IMR-90 (cell line): ENCODE measurements at regions not wholly inside any gene's neighbourhood (a gene's known extent, or its start where the extent isn't known, plus 50 kb on each side); places are given as distances from the start of the nearest gene placed in this dataset.

Source experiments
- ATAC-seq: fragments of 200-7000 bp; cut with Tn5 transposase; 2 replicates; pipeline ENCODE4 v1.9.1; 2020; ENCODE audit warnings: low read depth, mild to moderate bottlenecking, moderate library complexity
- BruUV-seq: library from RNA; stranded (reverse); fragments of 400-500 nt; replicated peaks from 2 replicates; lab custom pipeline; 2021; lab: Mats Ljungman, UMichigan
- CTCF ChIA-PET: fragments of 300-600 bp; formaldehyde crosslinking; extraction: SDS; loops from one replicate; lab custom pipeline; 2021; ENCODE audit warnings: antibody characterized with exemption; lab: Yijun Ruan, JAX
- POLR2A ChIA-PET: fragments of 300-600 bp; sonication (Branson Sonifier 250); formaldehyde crosslinking; loops from one replicate; lab custom pipeline; 2022; ENCODE audit warnings: antibody characterized with exemption; ENCODE audit not compliant: unreplicated experiment; lab: Charles Lee
- DNase-seq: peaks from one replicate; pipeline ENCODE4 v3.0.0; 2013
- H2AFZ ChIP-seq: replicated peaks from 2 replicates; pipeline ENCODE3; 2013; ENCODE audit warnings: low read length, mild to moderate bottlenecking; ENCODE audit not compliant: poor library complexity
- H2AK5ac ChIP-seq: 2 replicates; pipeline ENCODE4 v1.6.1; 2013; ENCODE audit warnings: low read depth, low read length, inconsistent platforms
- H2AK9ac ChIP-seq: replicated peaks from 2 replicates; pipeline ENCODE3; 2013; ENCODE audit warnings: mild to moderate bottlenecking, low read depth, low read length, moderate library complexity; ENCODE audit not compliant: poor library complexity
- H2BK120ac ChIP-seq: 2 replicates; pipeline ENCODE4 v1.6.1; 2013; ENCODE audit warnings: low read depth, low read length, inconsistent platforms
- H2BK15ac ChIP-seq: 3 replicates; pipeline ENCODE4 v1.6.1; 2013; ENCODE audit warnings: low read depth, low read length, inconsistent platforms
- H2BK20ac ChIP-seq: 2 replicates; pipeline ENCODE4 v1.6.1; 2013; ENCODE audit warnings: low read depth, mild to moderate bottlenecking, inconsistent platforms, low read length, moderate library complexity
- H2BK5ac ChIP-seq: 2 replicates; pipeline ENCODE4 v1.6.1; 2013; ENCODE audit warnings: mild to moderate bottlenecking, low read depth, low read length, inconsistent platforms; ENCODE audit not compliant: poor library complexity, severe bottlenecking
- H3K14ac ChIP-seq: replicated peaks from 2 replicates; pipeline ENCODE4 v1.6.1; 2013; ENCODE audit warnings: low read depth, low read length, inconsistent platforms
- H3K18ac ChIP-seq: 2 replicates; pipeline ENCODE4 v1.6.1; 2013; ENCODE audit warnings: low read depth, low read length, control low read depth
- H3K23ac ChIP-seq: 2 replicates; pipeline ENCODE4 v1.6.1; 2013; ENCODE audit warnings: low read depth, low read length, inconsistent platforms
- H3K27ac ChIP-seq: 2 replicates; pipeline ENCODE4 v1.5.1; 2013; ENCODE audit warnings: mild to moderate bottlenecking, control low read depth, low read length; ENCODE audit not compliant: insufficient read depth
- H3K27me3 ChIP-seq: 2 replicates; pipeline ENCODE4 v1.6.1; 2013; ENCODE audit warnings: low read length; ENCODE audit not compliant: control insufficient read depth, insufficient read depth
- H3K36me3 ChIP-seq: 2 replicates; pipeline ENCODE4 v1.6.1; 2013; ENCODE audit warnings: low read length, mixed read lengths; ENCODE audit not compliant: control insufficient read depth, insufficient read depth
- H3K4ac ChIP-seq: 2 replicates; pipeline ENCODE4 v1.6.1; 2013; ENCODE audit warnings: low read depth, low read length, inconsistent platforms
- H3K4me1 ChIP-seq: 2 replicates; pipeline ENCODE4 v1.6.1; 2013; ENCODE audit warnings: low read length, mixed read lengths; ENCODE audit not compliant: control insufficient read depth, insufficient read depth
- H3K4me2 ChIP-seq: 2 replicates; pipeline ENCODE4 v1.6.1; 2013; ENCODE audit warnings: low read depth, mild to moderate bottlenecking, control low read depth, low read length, moderate library complexity
- H3K4me3 ChIP-seq: 2 replicates; pipeline ENCODE4 v1.5.1; 2013; ENCODE audit warnings: low read depth, mild to moderate bottlenecking, control low read depth, low read length, moderate library complexity; ENCODE audit not compliant: insufficient read depth
- H3K56ac ChIP-seq: 2 replicates; pipeline ENCODE4 v1.6.1; 2013; ENCODE audit warnings: low read length, inconsistent platforms; ENCODE audit not compliant: insufficient read depth; ENCODE audit errors: extremely low read depth
- H3K79me1 ChIP-seq, 2 experiments: 2 replicates each; pipeline ENCODE4 v1.6.1; 2013; ENCODE audit warnings: low read length in 2 of 2, inconsistent platforms in 1 of 2, low read depth in 1 of 2
- H3K9ac ChIP-seq: 2 replicates; pipeline ENCODE4 v1.6.1; 2013; ENCODE audit warnings: low read depth, low read length, control low read depth
- H3K9me1 ChIP-seq: 2 replicates; pipeline ENCODE4 v1.6.1; 2013; ENCODE audit warnings: low read length, inconsistent platforms; ENCODE audit not compliant: insufficient read depth
- H3K9me3 ChIP-seq: 2 replicates; pipeline ENCODE4 v1.6.1; 2013; ENCODE audit warnings: low read length; ENCODE audit not compliant: control insufficient read depth, insufficient read depth
- H4K20me1 ChIP-seq: 2 replicates; pipeline ENCODE4 v1.6.1; 2013; ENCODE audit warnings: low read length, inconsistent platforms; ENCODE audit not compliant: insufficient read depth
- H4K5ac ChIP-seq: 2 replicates; pipeline ENCODE4 v1.6.1; 2013; ENCODE audit warnings: mild to moderate bottlenecking, low read depth, low read length, control low read depth
- H4K8ac ChIP-seq, 2 experiments: 2 replicates each; pipeline ENCODE4 v1.6.1; 2013; ENCODE audit warnings: low read depth in 2 of 2, low read length in 2 of 2, control low read depth in 1 of 2, inconsistent platforms in 1 of 2
- H4K91ac ChIP-seq: 2 replicates; pipeline ENCODE4 v1.6.1; 2013; ENCODE audit warnings: low read depth, low read length, inconsistent platforms; ENCODE audit not compliant: insufficient read depth
- BHLHE40 ChIP-seq: fragments of 150-350 bp; IDR thresholded peaks from 2 replicates; pipeline ENCODE4 v1.6.1; 2016; ENCODE audit warnings: mild to moderate bottlenecking, low read depth, low read length
- CHD1 ChIP-seq: IDR thresholded peaks from 2 replicates; pipeline ENCODE4 v1.6.1; 2012; ENCODE audit warnings: low read depth, low read length, improper control_type of control experiment
- MAZ ChIP-seq: IDR thresholded peaks from 2 replicates; pipeline ENCODE4 v1.6.1; 2012; ENCODE audit warnings: low read depth, mild to moderate bottlenecking, low read length, improper control_type of control experiment, moderate library complexity, borderline replicate concordance
- RCOR1 ChIP-seq: IDR thresholded peaks from 2 replicates; pipeline ENCODE4 v1.6.1; 2012; ENCODE audit warnings: mild to moderate bottlenecking, low read length, improper control_type of control experiment; ENCODE audit not compliant: insufficient replicate concordance
- USF2 ChIP-seq: fragments of 150-350 bp; IDR thresholded peaks from 2 replicates; pipeline ENCODE4 v1.6.1; 2017; ENCODE audit warnings: mild to moderate bottlenecking, antibody characterized with exemption, low read length, low read depth
- WGBS, 2 experiments: methylation state at CpG; one replicate each; pipeline versions ENCODE4 v1.1.5 to v1.1.7; 2013; ENCODE audit warnings: missing lambda C conversion rate in 2 of 2; ENCODE audit not compliant: insufficient read length in 1 of 2; ENCODE audit errors: extremely low coverage in 2 of 2; 5-methylcytosine and 5-hydroxymethylcytosine counted together
- dilution Hi-C: fragments of 300-500 bp; cut with HindIII; formaldehyde crosslinking; loops from one replicate; pipeline ENCODE4 v1.14.3; 2018; ENCODE audit warnings: low sequenced_read_pairs; ENCODE audit not compliant: unreplicated experiment
- in situ Hi-C: fragments of 300-500 bp; cut with MboI; formaldehyde crosslinking; loops from 3 replicates; pipeline ENCODE4 v1.14.3; 2019; ENCODE audit warnings: low sequenced_read_pairs, inconsistent platforms, mixed read lengths
- intact Hi-C: fragments of 100-400 bp; cut with micrococcal nuclease; formaldehyde crosslinking; loops from 2 replicates; pipeline ENCODE4 v1.10.0; 2022

- H3K4me1 ChIP-seq, result no peaks in the 10 kb centered on the region
- no peak overlapping the region for H3K14ac ChIP-seq
- DNase-seq (peak; percentile 14), ATAC-seq (no peak; the same call in 1 of the 2 replicates)
- H3K18ac ChIP-seq, result no peak overlapping the region
- no peak overlapping the region for H3K9ac ChIP-seq
- dilution Hi-C loops (no loop called here), intact Hi-C loops (no loop called here), in situ Hi-C loops (no loop called here)
- H3K27ac ChIP-seq, result no peak overlapping the region
- H4K5ac ChIP-seq, result no peak overlapping the region
- no peak overlapping the region for H3K4me3 ChIP-seq
- no peak overlapping the region for H2BK20ac ChIP-seq
- no peak overlapping the region for H3K23ac ChIP-seq
- no peak overlapping the region for H3K56ac ChIP-seq
- H3K79me1 ChIP-seq, result no peaks in the 10 kb centered on the region
- no peak overlapping the region for H2AK5ac ChIP-seq
- POLR2A ChIA-PET, result no interaction called here
- H4K20me1 ChIP-seq, result no peaks in the 10 kb centered on the region
- H4K8ac ChIP-seq, result no peak overlapping the region
- no peak overlapping the region for H3K4ac ChIP-seq
- TF ChIP-seq BHLHE40, result no peak
- no peak for TF ChIP-seq RCOR1
- no peak for TF ChIP-seq USF2
- TF ChIP-seq CHD1, result no peak
- TF ChIP-seq MAZ, result no peak
- H3K9me1 ChIP-seq, result no peaks in the 10 kb centered on the region
- H3K36me3 ChIP-seq, result no peaks in the 10 kb centered on the region
- no TSS peak for BruUV-seq
- no peak overlapping the region for H2BK15ac ChIP-seq
- no peaks in the 10 kb centered on the region for H3K9me3 ChIP-seq
- H4K91ac ChIP-seq, result no peak overlapping the region
- 52% methylated on average over 6 of the region's 9 CpGs; no CpG with 5 or more reads in 1 of the 2 experiments for WGBS, 2 experiments
- H2AFZ ChIP-seq, result no peak overlapping the region
- H3K4me2 ChIP-seq, result no peak overlapping the region
- no peak overlapping the region for H2BK120ac ChIP-seq
- H2BK5ac ChIP-seq, result no peak overlapping the region
- no peak overlapping the region for H2AK9ac ChIP-seq
- H3K27me3 ChIP-seq, result no peaks in the 10 kb centered on the region; the same call in 1 of the 2 replicates
- CTCF ChIA-PET, result no interaction called here
These were observed 103.8 kb upstream of the UBE2E1 start for GRCh38 chr3:23701716-23702597.
